ENCODE measurements at regions not wholly inside any gene's neighbourhood (a gene's known extent, or its start where the extent isn't known, plus 50 kb on each side); places are given as distances from the start of the nearest gene placed in this dataset.
A peak's percentile ranks its signal among the peaks of the same experiment; 100 is the strongest.
"Not testable (repeated sequence)": the region's sequence is repeated elsewhere in the genome, so short reads cannot be mapped to it uniquely, and the experiment has no call there.

DNA sequence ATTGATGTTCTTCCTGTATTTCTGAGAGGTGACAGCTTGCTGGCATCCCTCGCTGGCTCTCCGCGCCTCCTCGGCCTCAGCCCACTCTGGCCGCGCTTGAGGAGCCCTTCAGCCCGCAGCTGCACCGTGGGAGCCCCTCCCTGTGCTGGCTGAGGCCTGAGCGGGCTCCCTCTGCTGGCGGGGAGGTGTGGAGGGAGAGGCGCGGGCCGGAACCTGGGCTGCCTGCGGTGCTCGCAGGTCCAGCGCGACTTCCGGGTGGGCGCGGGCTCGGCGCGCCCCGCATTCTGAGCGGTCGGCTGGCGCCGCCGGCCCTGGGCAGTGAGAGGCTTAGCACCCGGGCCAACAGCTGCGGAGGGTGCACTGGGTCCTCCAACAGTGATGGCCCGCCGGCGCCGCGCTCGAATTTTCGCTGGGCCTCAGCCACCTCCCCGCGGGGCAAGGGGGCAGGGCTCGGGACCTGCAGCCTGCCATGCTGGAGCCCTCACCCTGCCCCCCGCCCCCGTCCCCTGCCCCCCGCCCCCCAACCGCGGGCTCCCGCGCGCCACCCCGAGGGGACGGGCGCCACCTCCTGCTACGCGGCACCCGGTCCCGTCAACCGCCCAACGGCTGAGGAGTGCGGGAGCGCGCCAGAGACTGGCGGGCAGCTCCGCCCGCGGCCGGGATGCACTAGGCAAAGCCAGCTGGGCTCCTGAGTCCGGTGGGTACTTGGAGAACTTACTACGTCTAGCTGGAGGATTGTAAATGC is 1353.4 kb upstream of the CDH18 start:
- not testable (repeated sequence) for H3K27me3 Mint-ChIP-seq; H3K36me3 Mint-ChIP-seq (ENCODE audit: insufficient read depth); H3K4me1 Mint-ChIP-seq (ENCODE audit: low read depth); H3K9me3 Mint-ChIP-seq (ENCODE audit: low read depth)
- Mint-ChIP-seq H3K4me3 (ENCODE audit: low read depth) (peak overlapping the region; percentile 73), H3K27ac (peak overlapping the region; percentile 47)
- TF ChIP-seq, protein P1, sequence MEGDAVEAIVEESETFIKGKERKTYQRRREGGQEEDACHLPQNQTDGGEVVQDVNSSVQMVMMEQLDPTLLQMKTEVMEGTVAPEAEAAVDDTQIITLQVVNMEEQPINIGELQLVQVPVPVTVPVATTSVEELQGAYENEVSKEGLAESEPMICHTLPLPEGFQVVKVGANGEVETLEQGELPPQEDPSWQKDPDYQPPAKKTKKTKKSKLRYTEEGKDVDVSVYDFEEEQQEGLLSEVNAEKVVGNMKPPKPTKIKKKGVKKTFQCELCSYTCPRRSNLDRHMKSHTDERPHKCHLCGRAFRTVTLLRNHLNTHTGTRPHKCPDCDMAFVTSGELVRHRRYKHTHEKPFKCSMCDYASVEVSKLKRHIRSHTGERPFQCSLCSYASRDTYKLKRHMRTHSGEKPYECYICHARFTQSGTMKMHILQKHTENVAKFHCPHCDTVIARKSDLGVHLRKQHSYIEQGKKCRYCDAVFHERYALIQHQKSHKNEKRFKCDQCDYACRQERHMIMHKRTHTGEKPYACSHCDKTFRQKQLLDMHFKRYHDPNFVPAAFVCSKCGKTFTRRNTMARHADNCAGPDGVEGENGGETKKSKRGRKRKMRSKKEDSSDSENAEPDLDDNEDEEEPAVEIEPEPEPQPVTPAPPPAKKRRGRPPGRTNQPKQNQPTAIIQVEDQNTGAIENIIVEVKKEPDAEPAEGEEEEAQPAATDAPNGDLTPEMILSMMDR (IDR thresholded peaks at IDR 0.05; ENCODE audit: unreplicated experiment): peak; percentile 56
- DNase-seq (ENCODE audit: low spot score, unreplicated experiment): peak; percentile 37

DNA sequence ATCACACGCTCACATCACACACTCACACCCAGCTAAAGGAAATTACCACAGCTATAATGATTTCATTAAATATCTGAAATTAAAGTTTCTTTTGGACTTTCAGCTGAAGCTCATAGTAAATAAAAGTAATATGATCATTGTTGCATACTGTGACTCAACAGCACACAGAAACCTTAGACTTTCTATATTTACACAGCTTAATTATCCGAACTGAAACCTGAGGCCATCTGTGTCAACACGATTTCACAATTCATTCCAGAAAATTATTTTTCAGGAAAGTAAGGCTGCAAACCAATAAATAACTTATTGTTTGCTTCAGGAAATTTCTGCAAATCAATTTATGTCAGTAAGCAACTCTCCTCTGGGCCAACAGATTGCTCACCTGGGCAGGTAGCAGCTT is 1352.2 kb upstream of the CDH18 start:
- not testable (repeated sequence) for H3K27me3 Mint-ChIP-seq; DNase-seq (ENCODE audit: low spot score, unreplicated experiment); H3K36me3 Mint-ChIP-seq (ENCODE audit: insufficient read depth); H3K27ac Mint-ChIP-seq; H3K4me1 Mint-ChIP-seq (ENCODE audit: low read depth); H3K4me3 Mint-ChIP-seq (ENCODE audit: low read depth); H3K9me3 Mint-ChIP-seq (ENCODE audit: low read depth)

DNA sequence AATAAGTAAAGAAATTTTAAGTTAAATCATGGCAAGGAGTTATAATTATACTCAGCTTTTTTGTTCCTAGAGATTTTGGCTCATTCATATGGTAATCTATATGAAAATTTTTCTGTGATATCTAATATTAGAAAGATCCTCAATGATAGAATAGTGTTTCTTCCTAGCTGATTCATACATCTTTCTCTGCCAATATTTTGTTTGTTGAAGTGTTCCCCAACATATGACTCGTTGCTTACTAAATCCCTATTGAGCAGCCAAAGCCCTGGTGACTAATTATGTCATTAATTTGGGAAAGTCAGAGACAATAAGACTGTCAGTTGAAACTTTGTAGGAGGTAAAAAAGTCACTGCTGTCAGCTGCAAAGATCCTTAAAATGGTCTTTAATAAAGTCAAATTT is 1348.5 kb upstream of the CDH18 start:
- not testable (repeated sequence) for DNase-seq (ENCODE audit: low spot score, unreplicated experiment); H3K36me3 Mint-ChIP-seq (ENCODE audit: insufficient read depth); H3K4me1 Mint-ChIP-seq (ENCODE audit: low read depth); H3K9me3 Mint-ChIP-seq (ENCODE audit: low read depth); H3K27me3 Mint-ChIP-seq; H3K4me3 Mint-ChIP-seq (ENCODE audit: low read depth); H3K27ac Mint-ChIP-seq

DNA sequence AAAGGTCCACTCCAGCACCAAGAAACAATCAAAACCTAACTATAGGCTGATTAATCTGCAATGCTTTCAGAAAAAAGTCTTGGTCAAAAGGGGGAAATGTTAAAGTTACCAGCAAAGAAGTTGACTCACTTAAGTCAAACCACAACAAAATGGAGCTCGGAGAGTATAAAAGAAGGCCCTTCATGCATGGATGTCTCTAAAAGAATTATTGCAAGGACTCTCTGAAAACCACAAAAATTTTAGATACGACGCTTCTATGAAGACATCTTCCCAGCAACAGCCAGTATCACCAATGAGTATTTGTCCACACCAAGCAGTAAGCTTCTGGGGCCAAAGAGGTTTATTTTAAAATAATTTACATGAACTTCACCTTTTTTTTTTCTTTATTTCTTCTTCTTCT is 1327.4 kb upstream of the CDH18 start:
- not testable (repeated sequence) for H3K27me3 Mint-ChIP-seq; H3K27ac Mint-ChIP-seq; H3K4me3 Mint-ChIP-seq (ENCODE audit: low read depth); H3K9me3 Mint-ChIP-seq (ENCODE audit: low read depth); H3K4me1 Mint-ChIP-seq (ENCODE audit: low read depth); H3K36me3 Mint-ChIP-seq (ENCODE audit: insufficient read depth); DNase-seq (ENCODE audit: low spot score, unreplicated experiment)

DNA sequence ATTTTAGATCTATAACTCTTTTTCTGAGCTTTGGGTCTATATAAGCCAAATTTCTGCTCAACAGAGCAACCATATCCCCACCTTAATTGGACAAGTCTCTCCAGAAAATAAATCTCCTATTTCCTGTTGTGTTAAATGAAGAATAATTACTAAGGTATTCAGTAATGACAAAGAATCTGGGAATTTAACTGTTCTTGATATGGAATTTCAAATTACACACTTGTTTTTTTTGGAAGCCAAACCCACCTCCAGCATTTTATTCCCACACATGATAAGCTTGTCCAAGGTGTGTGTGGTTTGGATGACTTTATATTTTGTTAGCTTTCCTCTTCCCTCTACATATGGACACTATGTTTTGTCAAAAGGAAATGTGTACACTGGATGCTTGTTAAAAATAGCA is 1313.2 kb upstream of the CDH18 start:
- not testable (repeated sequence) for H3K27me3 Mint-ChIP-seq; H3K36me3 Mint-ChIP-seq (ENCODE audit: insufficient read depth); H3K9me3 Mint-ChIP-seq (ENCODE audit: low read depth); H3K4me3 Mint-ChIP-seq (ENCODE audit: low read depth); DNase-seq (ENCODE audit: low spot score, unreplicated experiment); H3K4me1 Mint-ChIP-seq (ENCODE audit: low read depth); H3K27ac Mint-ChIP-seq

DNA sequence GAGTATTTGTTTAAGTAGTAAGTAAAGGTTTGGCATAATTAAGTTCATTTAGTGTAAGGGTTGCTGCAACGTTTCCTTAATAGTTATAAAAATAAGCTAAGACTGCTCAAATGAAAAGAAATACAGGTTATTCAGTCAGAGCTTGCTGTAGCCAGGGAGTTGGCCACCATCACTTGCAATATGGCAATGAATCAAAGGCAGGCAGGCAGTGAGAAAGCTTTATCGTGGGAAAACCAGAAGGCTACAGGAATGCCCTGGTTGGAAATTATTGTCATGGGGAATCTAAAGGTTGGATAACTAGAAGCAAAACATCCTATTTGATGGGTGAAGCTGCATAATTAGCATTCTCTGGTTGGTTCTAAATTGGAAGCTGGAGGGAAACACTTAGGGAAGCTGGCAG is 1286.4 kb upstream of the CDH18 start:
- H3K36me3 Mint-ChIP-seq (ENCODE audit: insufficient read depth); H3K9me3 Mint-ChIP-seq (ENCODE audit: low read depth); H3K27ac Mint-ChIP-seq; H3K4me3 Mint-ChIP-seq (ENCODE audit: low read depth); H3K27me3 Mint-ChIP-seq; DNase-seq (ENCODE audit: low spot score, unreplicated experiment); H3K4me1 Mint-ChIP-seq (ENCODE audit: low read depth): not testable (repeated sequence)

DNA sequence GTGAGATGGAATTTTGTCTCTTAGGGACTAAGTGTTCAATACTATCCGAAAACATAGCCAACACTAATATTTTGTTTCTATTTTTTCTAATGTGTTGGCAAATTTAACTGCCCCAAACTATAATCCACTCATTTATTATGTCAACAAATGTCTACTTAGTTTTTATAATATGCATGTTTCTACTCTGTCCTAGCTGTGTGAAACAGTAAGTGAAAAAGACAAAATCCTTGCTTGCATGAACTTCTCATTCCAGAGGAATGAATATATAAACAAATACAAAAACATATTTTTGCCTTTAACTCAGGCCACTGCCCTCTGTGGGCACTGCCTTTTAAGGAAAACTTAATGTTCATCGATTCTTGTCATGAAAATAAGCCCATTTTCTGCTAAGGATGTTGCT is 1275.4 kb upstream of the CDH18 start:
- DNase-seq (ENCODE audit: low spot score, unreplicated experiment): no peak
- Mint-ChIP-seq H3K36me3 (ENCODE audit: insufficient read depth) (no peaks in the 10 kb centered on the region), H3K27me3 (no peaks in the 10 kb centered on the region), H3K9me3 (ENCODE audit: low read depth) (peaks cover 6% of the 10 kb centered on the region), H3K4me1 (ENCODE audit: low read depth) (no peaks in the 10 kb centered on the region), H3K27ac (no peak overlapping the region), H3K4me3 (ENCODE audit: low read depth) (no peak overlapping the region)
- TF ChIP-seq, protein P1 (IDR thresholded peaks at IDR 0.05; ENCODE audit: unreplicated experiment): no peak

DNA sequence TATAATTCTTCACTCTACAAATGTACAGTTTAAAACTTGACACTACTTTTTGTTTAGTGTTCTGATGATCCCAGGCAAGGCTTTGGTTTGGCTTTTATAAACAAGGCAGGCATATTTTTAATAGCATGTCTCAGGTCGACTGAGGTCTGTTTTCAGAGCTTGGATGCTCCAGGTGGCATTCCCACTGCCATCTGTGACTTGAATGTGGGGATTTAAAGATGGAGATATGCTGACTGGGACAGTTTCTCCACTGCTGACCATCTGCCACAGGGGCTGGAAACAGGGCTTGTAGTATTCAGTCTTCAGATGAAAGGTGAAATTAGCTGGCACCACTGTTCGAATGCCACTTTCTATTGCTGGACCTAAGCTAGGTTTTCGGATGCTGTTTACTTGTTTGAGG is 1266.2 kb upstream of the CDH18 start:
- TF ChIP-seq, protein P1 (IDR thresholded peaks at IDR 0.05; ENCODE audit: unreplicated experiment): no peak
- no peak overlapping the region for H3K4me3 Mint-ChIP-seq (ENCODE audit: low read depth)
- DNase-seq (ENCODE audit: low spot score, unreplicated experiment): no peak
- H3K9me3 Mint-ChIP-seq (ENCODE audit: low read depth): peaks cover 8% of the 10 kb centered on the region
- no peak overlapping the region for H3K27ac Mint-ChIP-seq
- H3K27me3 Mint-ChIP-seq: no peaks in the 10 kb centered on the region
- no peaks in the 10 kb centered on the region for H3K36me3 Mint-ChIP-seq (ENCODE audit: insufficient read depth)
- H3K4me1 Mint-ChIP-seq (ENCODE audit: low read depth): peaks cover 4% of the 10 kb centered on the region

Measured in progenitor cell of endocrine pancreas (in vitro differentiated cells).